ENCODE measurements at regions not wholly inside any gene's neighbourhood (a gene's known extent, or its start where the extent isn't known, plus 50 kb on each side); places are given as distances from the start of the nearest gene placed in this dataset.

DNA sequence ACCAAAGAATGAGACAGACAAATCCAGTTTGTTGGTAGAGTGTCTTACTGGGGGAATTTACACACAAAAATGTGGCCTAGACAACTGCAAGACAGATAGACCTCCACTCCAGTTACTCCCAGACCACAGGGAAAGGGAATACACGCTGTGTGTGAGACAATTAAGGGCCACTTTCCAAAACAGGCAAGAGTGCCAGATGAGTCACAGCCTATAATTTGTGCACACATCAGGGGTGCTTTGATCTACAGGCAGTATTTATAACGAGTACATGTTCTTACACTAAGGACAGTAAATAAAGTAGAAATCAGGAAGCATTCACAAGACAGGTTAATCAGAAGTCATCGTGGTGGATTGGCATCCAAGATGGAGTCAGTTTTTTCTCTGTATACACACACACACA lies 114.8 kb downstream of the ZNF622 start:
- TF ChIP-seq, protein P1, sequence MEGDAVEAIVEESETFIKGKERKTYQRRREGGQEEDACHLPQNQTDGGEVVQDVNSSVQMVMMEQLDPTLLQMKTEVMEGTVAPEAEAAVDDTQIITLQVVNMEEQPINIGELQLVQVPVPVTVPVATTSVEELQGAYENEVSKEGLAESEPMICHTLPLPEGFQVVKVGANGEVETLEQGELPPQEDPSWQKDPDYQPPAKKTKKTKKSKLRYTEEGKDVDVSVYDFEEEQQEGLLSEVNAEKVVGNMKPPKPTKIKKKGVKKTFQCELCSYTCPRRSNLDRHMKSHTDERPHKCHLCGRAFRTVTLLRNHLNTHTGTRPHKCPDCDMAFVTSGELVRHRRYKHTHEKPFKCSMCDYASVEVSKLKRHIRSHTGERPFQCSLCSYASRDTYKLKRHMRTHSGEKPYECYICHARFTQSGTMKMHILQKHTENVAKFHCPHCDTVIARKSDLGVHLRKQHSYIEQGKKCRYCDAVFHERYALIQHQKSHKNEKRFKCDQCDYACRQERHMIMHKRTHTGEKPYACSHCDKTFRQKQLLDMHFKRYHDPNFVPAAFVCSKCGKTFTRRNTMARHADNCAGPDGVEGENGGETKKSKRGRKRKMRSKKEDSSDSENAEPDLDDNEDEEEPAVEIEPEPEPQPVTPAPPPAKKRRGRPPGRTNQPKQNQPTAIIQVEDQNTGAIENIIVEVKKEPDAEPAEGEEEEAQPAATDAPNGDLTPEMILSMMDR (IDR thresholded peaks at IDR 0.05; ENCODE audit: low read length): no peak
- TF ChIP-seq EZH2 (IDR thresholded peaks at IDR 0.05; ENCODE audit: borderline replicate concordance, low read length): no peak
